ENCODE measurements at regions not wholly inside any gene's neighbourhood (a gene's known extent, or its start where the extent isn't known, plus 50 kb on each side); places are given as distances from the start of the nearest gene placed in this dataset.
"Not testable (repeated sequence)": the region's sequence is repeated elsewhere in the genome, so short reads cannot be mapped to it uniquely, and the experiment has no call there.

- Histone ChIP-seq H3K79me2 (ENCODE audit: insufficient read depth) (no peaks in the 10 kb centered on the region), H3K9me3 (ENCODE audit: low read depth) (no peaks in the 10 kb centered on the region), H3F3A (ENCODE audit: insufficient read depth) (no peaks in the 10 kb centered on the region), H3K9ac (no peak overlapping the region), H3K9me2 (ENCODE audit: insufficient read depth) (no peaks in the 10 kb centered on the region), H3K4me1 (ENCODE audit: insufficient read depth) (peaks cover 3% of the 10 kb centered on the region), H4K20me1 (ENCODE audit: insufficient read depth) (no peaks in the 10 kb centered on the region), H3K36me3 (ENCODE audit: low read depth) (no peaks in the 10 kb centered on the region), H3K4me2 (ENCODE audit: unreplicated experiment) (no peak overlapping the region), H2AFZ (no peak overlapping the region), H3K27me3 (replicated peaks; ENCODE audit: insufficient read depth) (no peaks in the 10 kb centered on the region; the same call in 1 of the 2 replicates), H3K27ac (no peak overlapping the region), H3K4me3 (no peak overlapping the region)
- no peak for DNase-seq
- in situ Hi-C loops (cut with MboI), result no loop called here
- 87 to 91% methylated on average over 6 of the region's 6 CpGs for WGBS, 2 experiments (ENCODE audit: low coverage in 1 of 2, low lambda C conversion rate in 2 of 2, missing lambda C conversion rate in 2 of 2)
- no peak for TF ChIP-seq EZH2 (IDR thresholded peaks at IDR 0.05; ENCODE audit: insufficient read depth, poor library complexity, severe bottlenecking)
- TF ChIP-seq EZH2phosphoT487 (IDR thresholded peaks at IDR 0.05; ENCODE audit: insufficient read depth, low read depth), result no peak
Observed at GRCh38 chr7:101727184-101727583, 90.2 kb upstream of the CUX1 start.

- Histone ChIP-seq H3K27me3 (replicated peaks; ENCODE audit: insufficient read depth) (no peaks in the 10 kb centered on the region; the same call in 1 of the 2 replicates), H3K4me2 (ENCODE audit: unreplicated experiment) (no peak overlapping the region), H3K27ac (no peak overlapping the region), H4K20me1 (ENCODE audit: insufficient read depth) (no peaks in the 10 kb centered on the region), H3K9me2 (ENCODE audit: insufficient read depth) (no peaks in the 10 kb centered on the region), H3K4me3 (no peak overlapping the region), H3K4me1 (ENCODE audit: insufficient read depth) (peaks cover 3% of the 10 kb centered on the region), H3K79me2 (ENCODE audit: insufficient read depth) (no peaks in the 10 kb centered on the region), H2AFZ (no peak overlapping the region), H3F3A (ENCODE audit: insufficient read depth) (no peaks in the 10 kb centered on the region), H3K9ac (no peak overlapping the region), H3K36me3 (ENCODE audit: low read depth) (no peaks in the 10 kb centered on the region), H3K9me3 (ENCODE audit: low read depth) (no peaks in the 10 kb centered on the region)
- DNase-seq, result no peak
- in situ Hi-C loops (cut with MboI), result no loop called here
- 70 to 73% methylated on average over 8 to 10 of the region's 10 CpGs for whole genome bisulfite sequencing, 2 experiments (ENCODE audit: low coverage in 1 of 2, low lambda C conversion rate in 2 of 2, missing lambda C conversion rate in 2 of 2)
- TF ChIP-seq EZH2phosphoT487 (IDR thresholded peaks at IDR 0.05; ENCODE audit: insufficient read depth, low read depth) (no peak), EZH2 (IDR thresholded peaks at IDR 0.05; ENCODE audit: insufficient read depth, poor library complexity, severe bottlenecking) (no peak)
Observed at GRCh38 chr7:101728128-101728527, 89.3 kb upstream of the CUX1 start.

DNA sequence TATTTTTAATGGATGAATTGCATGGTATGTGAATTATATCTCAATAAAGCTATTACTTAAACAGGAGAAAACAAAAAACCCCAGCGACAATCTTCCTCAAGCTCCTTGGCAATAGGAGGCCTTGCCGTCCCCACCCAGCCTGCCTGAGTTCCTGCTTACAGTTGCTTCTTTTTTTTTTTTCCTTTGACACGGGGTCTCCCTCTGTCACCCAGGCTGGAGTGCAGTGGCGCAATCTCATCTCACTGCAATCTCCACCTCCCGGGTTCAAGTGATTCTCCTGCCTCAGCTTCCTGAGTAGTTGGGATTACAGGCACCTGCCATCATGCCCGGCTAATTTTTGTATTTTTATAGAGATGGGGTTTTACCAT lies 88.6 kb upstream of the CUX1 start:
- 59 to 68% methylated on average over 6 of the region's 6 CpGs for WGBS, 2 experiments (ENCODE audit: low coverage in 1 of 2, low lambda C conversion rate in 2 of 2, missing lambda C conversion rate in 2 of 2)
- H2AFZ ChIP-seq; H3K4me2 ChIP-seq (ENCODE audit: unreplicated experiment); H3F3A ChIP-seq (ENCODE audit: insufficient read depth); H3K4me3 ChIP-seq; H3K27me3 ChIP-seq (replicated peaks; ENCODE audit: insufficient read depth); H3K4me1 ChIP-seq (ENCODE audit: insufficient read depth); in situ Hi-C loops (cut with MboI); DNase-seq; H3K79me2 ChIP-seq (ENCODE audit: insufficient read depth); H3K9me2 ChIP-seq (ENCODE audit: insufficient read depth); H3K36me3 ChIP-seq (ENCODE audit: low read depth); H4K20me1 ChIP-seq (ENCODE audit: insufficient read depth); H3K9me3 ChIP-seq (ENCODE audit: low read depth): not testable (repeated sequence)
- Histone ChIP-seq H3K27ac (peak overlapping the region; percentile 77), H3K9ac (peak overlapping the region; percentile 63)

DNA sequence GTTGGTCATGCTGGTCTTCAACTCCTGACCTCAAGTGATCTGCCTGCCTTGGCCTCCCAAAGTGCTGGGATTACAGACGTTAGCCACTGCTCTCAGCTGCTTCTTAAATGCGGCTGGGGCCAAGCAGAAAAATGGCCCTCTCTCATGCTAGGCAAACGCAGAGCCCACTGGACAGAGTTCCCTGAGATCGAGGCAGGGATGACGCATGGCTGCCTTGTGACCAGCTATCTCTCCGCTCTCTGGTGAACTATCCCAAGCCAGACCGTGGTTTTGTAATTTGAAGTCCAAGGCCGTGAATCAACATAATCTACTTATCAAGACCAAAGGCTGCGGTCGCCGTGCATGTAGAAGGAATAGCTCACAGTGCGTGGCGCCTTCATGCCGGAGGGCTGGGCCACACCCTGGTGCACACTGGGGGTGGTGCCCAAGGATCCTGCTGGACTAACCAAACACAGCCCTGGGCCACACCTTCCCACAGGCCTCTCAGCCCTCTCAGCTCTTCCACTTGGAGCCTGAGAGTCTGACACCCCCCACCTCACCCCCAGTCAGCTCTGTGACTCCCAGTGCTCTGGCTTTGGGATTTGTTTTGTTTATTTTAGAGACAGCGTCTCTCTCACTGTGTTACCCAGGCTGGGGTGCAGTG lies 88.1 kb upstream of the CUX1 start:
- Histone ChIP-seq H3K36me3 (ENCODE audit: low read depth) (no peaks in the 10 kb centered on the region), H4K20me1 (ENCODE audit: insufficient read depth) (no peaks in the 10 kb centered on the region), H3K9ac (peak overlapping the region; percentile 63), H3K4me2 (ENCODE audit: unreplicated experiment) (no peak overlapping the region), H3K9me3 (ENCODE audit: low read depth) (no peaks in the 10 kb centered on the region), H3K4me1 (ENCODE audit: insufficient read depth) (peaks cover 3% of the 10 kb centered on the region), H3K27ac (peak overlapping the region; percentile 79), H3K79me2 (ENCODE audit: insufficient read depth) (no peaks in the 10 kb centered on the region), H3F3A (ENCODE audit: insufficient read depth) (no peaks in the 10 kb centered on the region), H3K27me3 (replicated peaks; ENCODE audit: insufficient read depth) (no peaks in the 10 kb centered on the region; the same call in 1 of the 2 replicates), H3K9me2 (ENCODE audit: insufficient read depth) (no peaks in the 10 kb centered on the region), H2AFZ (no peak overlapping the region), H3K4me3 (no peak overlapping the region)
- in situ Hi-C loops (cut with MboI), result no loop called here
- TF ChIP-seq EZH2 (IDR thresholded peaks at IDR 0.05; ENCODE audit: insufficient read depth, poor library complexity, severe bottlenecking) (no peak), EZH2phosphoT487 (IDR thresholded peaks at IDR 0.05; ENCODE audit: insufficient read depth, low read depth) (no peak)
- peak; percentile 97 for DNase-seq
- 35 to 37% methylated on average over 15 of the region's 15 CpGs for WGBS, 2 experiments (ENCODE audit: low coverage in 1 of 2, low lambda C conversion rate in 2 of 2, missing lambda C conversion rate in 2 of 2)
